Trophoblast cell (in vitro differentiated cells and primary cell): ENCODE measurements at regions not wholly inside any gene's neighbourhood (a gene's known extent, or its start where the extent isn't known, plus 50 kb on each side); places are given as distances from the start of the nearest gene placed in this dataset.
"Not testable (repeated sequence)": the region's sequence is repeated elsewhere in the genome, so short reads cannot be mapped to it uniquely, and the experiment has no call there.

ENCODE experiments used
- DNase-seq, 2 donors: peaks; one replicate each; pipeline ENCODE4 v3.0.0-alpha.2; 2016
- H2AFZ ChIP-seq: 2 replicates; pipeline ENCODE4 v1.6.1; 2013; ENCODE audit warnings: low read length, moderate library complexity, mild to moderate bottlenecking; ENCODE audit not compliant: insufficient read depth, poor library complexity
- H2AK5ac ChIP-seq: 2 replicates; pipeline ENCODE4 v1.6.1; 2013; ENCODE audit warnings: mild to moderate bottlenecking, low read length
- H2BK120ac ChIP-seq: 2 replicates; pipeline ENCODE4 v1.6.1; 2013; ENCODE audit warnings: low read length, mild to moderate bottlenecking, moderate library complexity; ENCODE audit not compliant: insufficient read depth, poor library complexity
- H2BK12ac ChIP-seq: 2 replicates; pipeline ENCODE4 v1.6.1; 2013; ENCODE audit warnings: mild to moderate bottlenecking, low read length, moderate library complexity
- H2BK5ac ChIP-seq: 2 replicates; pipeline ENCODE4 v1.6.1; 2013; ENCODE audit warnings: low read length, low read depth, moderate library complexity, mild to moderate bottlenecking; ENCODE audit not compliant: poor library complexity
- H3K14ac ChIP-seq: 2 replicates; pipeline ENCODE4 v1.6.1; 2013; ENCODE audit warnings: mild to moderate bottlenecking, low read length
- H3K18ac ChIP-seq: 2 replicates; pipeline ENCODE4 v1.6.1; 2013; ENCODE audit warnings: mild to moderate bottlenecking, low read length
- H3K23ac ChIP-seq: 2 replicates; pipeline ENCODE4 v1.6.1; 2013; ENCODE audit warnings: low read length
- H3K27ac ChIP-seq: 2 replicates; pipeline ENCODE4 v1.5.1; 2013; ENCODE audit warnings: low read depth, mild to moderate bottlenecking, inconsistent platforms, low read length, moderate library complexity
- H3K27me3 ChIP-seq: 2 replicates; pipeline ENCODE4 v1.6.1; 2013; ENCODE audit warnings: inconsistent platforms, mild to moderate bottlenecking, low read length, moderate library complexity; ENCODE audit not compliant: insufficient read depth
- H3K36me3 ChIP-seq, 2 experiments: 1 replicate in 1 of 2; 2 replicates in 1 of 2; pipeline ENCODE4 v1.6.1; 2013; ENCODE audit warnings: low read length in 2 of 2, mild to moderate bottlenecking in 2 of 2, moderate library complexity in 1 of 2; ENCODE audit not compliant: insufficient read depth in 2 of 2, control insufficient read depth in 1 of 2
- H3K4ac ChIP-seq: 2 replicates; pipeline ENCODE4 v1.6.1; 2013; ENCODE audit warnings: low read depth, mild to moderate bottlenecking, low read length, moderate library complexity
- H3K4me1 ChIP-seq, 2 experiments: 1 replicate in 1 of 2; 2 replicates in 1 of 2; pipeline ENCODE4 v1.6.1; 2013; ENCODE audit warnings: low read length in 2 of 2, mild to moderate bottlenecking in 2 of 2, moderate library complexity in 1 of 2; ENCODE audit not compliant: insufficient read depth in 2 of 2, control insufficient read depth in 1 of 2
- H3K4me2 ChIP-seq: 2 replicates; pipeline ENCODE4 v1.6.1; 2013; ENCODE audit warnings: inconsistent platforms, mild to moderate bottlenecking, low read length, moderate library complexity
- H3K4me3 ChIP-seq: 2 replicates; pipeline ENCODE4 v1.5.1; 2013; ENCODE audit warnings: mild to moderate bottlenecking, low read depth, low read length, inconsistent platforms
- H3K79me1 ChIP-seq: one replicate; pipeline ENCODE4 v1.6.1; 2013; ENCODE audit warnings: low read length
- H3K79me2 ChIP-seq: 2 replicates; pipeline ENCODE4 v1.6.1; 2013; ENCODE audit warnings: low read length, mild to moderate bottlenecking; ENCODE audit not compliant: control insufficient read depth, insufficient read depth, poor library complexity
- H3K9ac ChIP-seq: 2 replicates; pipeline ENCODE4 v1.6.1; 2013; ENCODE audit warnings: mild to moderate bottlenecking, low read length
- H3K9me3 ChIP-seq: 2 replicates; pipeline ENCODE4 v1.6.1; 2013; ENCODE audit warnings: low read depth, mild to moderate bottlenecking, control low read depth, inconsistent platforms, low read length; ENCODE audit not compliant: insufficient read depth
- H4K12ac ChIP-seq: 2 replicates; pipeline ENCODE4 v1.6.1; 2013; ENCODE audit warnings: low read depth, mild to moderate bottlenecking, low read length, moderate library complexity
- H4K8ac ChIP-seq: 2 replicates; pipeline ENCODE4 v1.6.1; 2013; ENCODE audit warnings: low read depth, mild to moderate bottlenecking, low read length, moderate library complexity
- H4K91ac ChIP-seq: one replicate; pipeline ENCODE4 v1.6.1; 2013; ENCODE audit warnings: low read depth, mild to moderate bottlenecking, low read length, moderate library complexity
- WGBS: extraction: QIAGEN DNeasy Blood & Tissue Kit; methylation state at CpG from one replicate; pipeline ENCODE4 v1.1.7; 2013; ENCODE audit warnings: missing lambda C conversion rate; ENCODE audit not compliant: insufficient read length, insufficient coverage; ENCODE audit errors: extremely low coverage; 5-methylcytosine and 5-hydroxymethylcytosine counted together

- H4K8ac ChIP-seq, result no peak overlapping the region
- no peak overlapping the region for H3K18ac ChIP-seq
- H3K4me3 ChIP-seq, result no peak overlapping the region
- H3K4me2 ChIP-seq, result no peak overlapping the region
- H2BK5ac ChIP-seq, result no peak overlapping the region
- no peak overlapping the region for H2AK5ac ChIP-seq
- no peaks in the 10 kb centered on the region for H3K79me1 ChIP-seq
- H3K27me3 ChIP-seq, result no peaks in the 10 kb centered on the region
- no peaks in the 10 kb centered on the region for H3K36me3 ChIP-seq
- no peak overlapping the region for H2AFZ ChIP-seq
- no peak overlapping the region for H3K4ac ChIP-seq
- no peak overlapping the region for H3K23ac ChIP-seq
- H3K9ac ChIP-seq, result no peak overlapping the region
- no peak overlapping the region for H2BK120ac ChIP-seq
- no peak overlapping the region for H4K12ac ChIP-seq
- H3K79me2 ChIP-seq, result no peaks in the 10 kb centered on the region
- no peak for DNase-seq
- H3K27ac ChIP-seq, result no peak overlapping the region
- no peak overlapping the region for H2BK12ac ChIP-seq
- no peak overlapping the region for H4K91ac ChIP-seq
- no CpG with 5 or more reads among the region's 3 CpGs for WGBS
- no peaks in the 10 kb centered on the region for H3K9me3 ChIP-seq
- H3K4me1 ChIP-seq, result no peaks in the 10 kb centered on the region
- H3K14ac ChIP-seq, result no peak overlapping the region
These were observed 571.3 kb upstream of the CNTNAP5 start for GRCh38 chr2:123453772-123454171.

DNA sequence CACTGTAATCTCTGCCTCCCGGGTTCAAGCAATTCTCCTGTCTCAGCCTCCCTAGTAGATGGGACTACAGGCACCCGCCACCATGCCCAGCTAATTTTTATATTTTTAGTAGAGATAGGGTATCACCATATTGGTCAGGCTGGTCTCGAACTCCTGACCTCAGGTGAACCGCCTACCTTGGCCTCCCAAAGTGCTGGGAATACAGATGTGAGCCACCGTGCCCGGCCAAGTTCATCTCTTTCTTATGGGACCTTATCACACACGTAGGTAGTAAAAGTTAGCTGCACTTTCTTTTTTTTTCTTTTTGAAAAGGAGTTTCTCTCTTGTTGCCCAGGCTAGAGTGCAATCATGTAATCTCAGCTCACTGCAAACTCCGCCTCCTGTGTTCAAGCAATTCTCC, 569.9 kb upstream of the CNTNAP5 start:
- not testable (repeated sequence) for H4K12ac ChIP-seq, H3K23ac ChIP-seq
- no CpG with 5 or more reads among the region's 8 CpGs for WGBS

GRCh38 chr2:123456416-123456815, 568.7 kb upstream of the CNTNAP5 start:
- Histone ChIP-seq H4K12ac (no peak overlapping the region), H3K4me3 (no peak overlapping the region), H2BK5ac (no peak overlapping the region), H2AK5ac (no peak overlapping the region), H3K79me2 (no peaks in the 10 kb centered on the region), H3K36me3 (no peaks in the 10 kb centered on the region), H3K4me2 (no peak overlapping the region), H3K4me1 (no peaks in the 10 kb centered on the region), H2BK12ac (no peak overlapping the region), H2AFZ (no peak overlapping the region), H3K27me3 (no peaks in the 10 kb centered on the region), H3K18ac (no peak overlapping the region), H3K4ac (no peak overlapping the region), H2BK120ac (no peak overlapping the region), H4K91ac (no peak overlapping the region), H3K9ac (no peak overlapping the region), H3K27ac (no peak overlapping the region), H3K9me3 (no peaks in the 10 kb centered on the region), H4K8ac (no peak overlapping the region), H3K23ac (no peak overlapping the region), H3K14ac (no peak overlapping the region), H3K79me1 (no peaks in the 10 kb centered on the region)
- WGBS, result no CpG with 5 or more reads among the region's 2 CpGs
- no peak for DNase-seq

More for the DNA sequence above, 569.9 kb upstream of the CNTNAP5 start:
- H3K36me3 ChIP-seq, H3K4ac ChIP-seq, H3K4me3 ChIP-seq, H4K91ac ChIP-seq, H3K9me3 ChIP-seq, H3K27me3 ChIP-seq, H2BK12ac ChIP-seq, H3K4me1 ChIP-seq, H3K4me2 ChIP-seq, H3K79me2 ChIP-seq, H3K14ac ChIP-seq, H2BK120ac ChIP-seq, H3K79me1 ChIP-seq, H2AK5ac ChIP-seq, H4K8ac ChIP-seq, H2BK5ac ChIP-seq, H3K27ac ChIP-seq, H2AFZ ChIP-seq, H3K9ac ChIP-seq, H3K18ac ChIP-seq, DNase-seq: not testable (repeated sequence)

DNA sequence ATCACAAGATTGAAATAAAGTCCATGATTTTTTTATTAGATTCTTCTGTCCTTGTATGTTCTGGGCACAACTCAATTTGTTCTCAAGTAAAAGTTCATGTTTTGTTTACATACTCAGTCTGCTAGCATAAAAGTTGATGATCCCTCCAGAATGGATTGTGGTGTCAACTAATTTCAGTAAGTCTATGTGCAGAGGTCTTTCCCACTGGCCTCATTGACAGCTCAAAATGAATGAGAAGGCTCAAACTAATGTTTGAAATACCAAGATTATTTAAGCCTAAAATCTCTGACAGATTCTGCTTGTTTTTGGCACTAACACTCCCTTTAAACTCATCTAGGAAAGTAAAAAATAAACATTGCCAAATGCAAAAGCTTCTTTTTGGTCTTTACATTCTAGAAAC, 561.2 kb upstream of the CNTNAP5 start:
- Histone ChIP-seq H4K12ac (no peak overlapping the region), H3K79me1 (no peaks in the 10 kb centered on the region), H2BK12ac (no peak overlapping the region), H2BK120ac (no peak overlapping the region), H3K36me3 (no peaks in the 10 kb centered on the region), H2AK5ac (no peak overlapping the region), H3K27me3 (no peaks in the 10 kb centered on the region), H3K18ac (no peak overlapping the region), H3K9me3 (no peaks in the 10 kb centered on the region), H4K91ac (no peak overlapping the region), H3K4me2 (no peak overlapping the region), H2BK5ac (no peak overlapping the region), H3K4me3 (no peak overlapping the region), H3K23ac (no peak overlapping the region), H4K8ac (no peak overlapping the region), H3K79me2 (no peaks in the 10 kb centered on the region), H3K4ac (no peak overlapping the region), H3K9ac (no peak overlapping the region), H3K27ac (no peak overlapping the region), H3K14ac (no peak overlapping the region), H3K4me1 (no peaks in the 10 kb centered on the region), H2AFZ (no peak overlapping the region)
- no peak for DNase-seq
